Panc1 (cell line): ENCODE measurements at regions not wholly inside any gene's neighbourhood (a gene's known extent, or its start where the extent isn't known, plus 50 kb on each side); places are given as distances from the start of the nearest gene placed in this dataset.

Experiments
- ATAC-seq: fragments of 200-7000 bp; cut with Tn5 transposase; 2 replicates; pipeline ENCODE4 v1.9.1; 2020; ENCODE audit warnings: mild to moderate bottlenecking, moderate library complexity
- BruUV-seq: library from RNA; stranded (reverse); fragments of 400-500 nt; replicated peaks from 2 replicates; lab custom pipeline; 2021; lab: Mats Ljungman, UMichigan
- CTCF ChIA-PET: fragments of 300-600 bp; sonication (Branson Sonifier 250); formaldehyde crosslinking; loops from one replicate; lab custom pipeline; 2022; ENCODE audit warnings: antibody characterized with exemption; lab: Charles Lee
- POLR2A ChIA-PET: fragments of 300-600 bp; sonication (Branson Sonifier 250); formaldehyde crosslinking; loops from one replicate; lab custom pipeline; 2022; ENCODE audit warnings: antibody characterized with exemption; lab: Charles Lee
- DNase-seq: peaks from one replicate; pipeline ENCODE4 v3.0.0-alpha.2; 2010; ENCODE audit warnings: low read depth, low spot score
- H3K27ac ChIP-seq: 2 replicates; pipeline ENCODE4 v1.5.1; 2011; ENCODE audit warnings: mild to moderate bottlenecking, low read length, inconsistent platforms
- H3K27me3 ChIP-seq: fragments of 200-500 bp; sonication (Bioruptor generic); 2 replicates; pipeline ENCODE4 v1.6.0; 2014; ENCODE audit warnings: low read length, inconsistent platforms; ENCODE audit not compliant: control insufficient read depth, insufficient read depth
- H3K36me3 ChIP-seq: fragments of 200-500 bp; sonication (Bioruptor generic); 2 replicates; pipeline ENCODE4 v1.5.1; 2014; ENCODE audit warnings: inconsistent platforms, mild to moderate bottlenecking, low read length, moderate library complexity; ENCODE audit not compliant: control insufficient read depth, insufficient read depth
- H3K4me1 ChIP-seq: 2 replicates; pipeline ENCODE4 v1.5.1; 2011; ENCODE audit warnings: inconsistent platforms, mild to moderate bottlenecking, low read length, moderate library complexity; ENCODE audit not compliant: control insufficient read depth, insufficient read depth
- H3K4me3 ChIP-seq, 2 experiments: 2 replicates each; pipeline ENCODE4 v1.5.1; 2011 to 2012; ENCODE audit warnings: low read depth in 2 of 2, low read length in 2 of 2, mild to moderate bottlenecking in 2 of 2, inconsistent platforms in 1 of 2, moderate library complexity in 1 of 2
- H3K9me3 ChIP-seq: fragments of 200-500 bp; sonication (Bioruptor generic); 2 replicates; pipeline ENCODE4 v1.5.1; 2014; ENCODE audit warnings: low read depth, mild to moderate bottlenecking, inconsistent platforms, low read length, moderate library complexity; ENCODE audit not compliant: control insufficient read depth, insufficient read depth
- CTCF ChIP-seq: fragments of 450-650 bp; IDR thresholded peaks from 2 replicates; pipeline ENCODE4 v1.5.1; 2017; ENCODE audit warnings: mild to moderate bottlenecking
- POLR2AphosphoS5 ChIP-seq: IDR thresholded peaks from 2 replicates; pipeline ENCODE4 v1.6.1; 2012; ENCODE audit warnings: mild to moderate bottlenecking, low read depth, low read length, moderate library complexity
- REST ChIP-seq, 2 experiments: IDR thresholded peaks; 2 replicates each; pipeline ENCODE4 v1.6.1; 2011 to 2012; ENCODE audit warnings: low read depth in 2 of 2, control low read depth in 1 of 2, low read length in 1 of 2, mild to moderate bottlenecking in 1 of 2, moderate library complexity in 1 of 2; ENCODE audit not compliant: insufficient read depth in 1 of 2
- SIN3A ChIP-seq: IDR thresholded peaks from 2 replicates; pipeline ENCODE4 v1.6.1; 2012; ENCODE audit warnings: low read depth, mild to moderate bottlenecking, low read length, moderate library complexity, borderline replicate concordance; ENCODE audit not compliant: insufficient read depth
- TCF7L2 ChIP-seq: IDR thresholded peaks from 2 replicates; pipeline ENCODE4 v1.6.1; 2011; ENCODE audit warnings: mild to moderate bottlenecking, low read depth, low read length, inconsistent platforms
- in situ Hi-C: cut with HindIII; loops from 2 replicates; pipeline ENCODE4 v1.10.0; 2016; ENCODE audit warnings: low sequenced_read_pairs, low pct_unique_long_range_greater_than_20kb
- intact Hi-C: fragments of 100-400 bp; cut with micrococcal nuclease; formaldehyde crosslinking; loops from one replicate; pipeline ENCODE4 v1.10.0; 2022; ENCODE audit not compliant: unreplicated experiment

GRCh38 chr13:71034018-71034417, 833.0 kb downstream of the DACH1 start:
- no TSS peak for BruUV-seq
- in situ Hi-C loops (no loop called here), intact Hi-C loops (no loop called here)
- Histone ChIP-seq H3K9me3 (no peaks in the 10 kb centered on the region), H3K4me1 (no peaks in the 10 kb centered on the region), H3K4me3 (no peak overlapping the region), H3K27ac (no peak overlapping the region), H3K27me3 (no peaks in the 10 kb centered on the region), H3K36me3 (no peaks in the 10 kb centered on the region)
- POLR2A ChIA-PET, result no interaction called here
- TF ChIP-seq POLR2AphosphoS5 (no peak), SIN3A (no peak), TCF7L2 (no peak), CTCF (no peak), REST (IDR thresholded peaks at IDR 0.05; ENCODE audit: insufficient read depth in 1 of 2, low read depth in 2 of 2, low read length in 1 of 2) (no peak)
- CTCF ChIA-PET, result interaction anchor here (0.5 kb wide), 1 partner anchor 1674 kb away, joined by 5 read pairs; no protein-coding TSS in a partner anchor
- DNase-seq (no peak), ATAC-seq (no peak)

- no TSS peak for BruUV-seq
- no peaks in the 10 kb centered on the region for H3K36me3 ChIP-seq
- POLR2A ChIA-PET, result no interaction called here
- no peaks in the 10 kb centered on the region for H3K4me1 ChIP-seq
- no peak for DNase-seq
- in situ Hi-C loops, result no loop called here
- H3K27me3 ChIP-seq, result no peaks in the 10 kb centered on the region
- ATAC-seq, result no peak
- no peaks in the 10 kb centered on the region for H3K9me3 ChIP-seq
- no peak for TF ChIP-seq REST (IDR thresholded peaks at IDR 0.05; ENCODE audit: insufficient read depth in 1 of 2, low read depth in 2 of 2, low read length in 1 of 2)
- no peak for TF ChIP-seq SIN3A
- TF ChIP-seq TCF7L2, result no peak
- no peak for TF ChIP-seq CTCF
- TF ChIP-seq POLR2AphosphoS5, result no peak
- H3K27ac ChIP-seq, result no peak overlapping the region
- CTCF ChIA-PET, result no interaction called here
- no peak overlapping the region for H3K4me3 ChIP-seq
- intact Hi-C loops, result no loop called here
Observed at GRCh38 chr13:71033026-71033425, 834.0 kb downstream of the DACH1 start.
